T-helper 17 cell (primary cell): ENCODE measurements at regions not wholly inside any gene's neighbourhood (a gene's known extent, or its start where the extent isn't known, plus 50 kb on each side); places are given as distances from the start of the nearest gene placed in this dataset.
"Not testable (repeated sequence)": the region's sequence is repeated elsewhere in the genome, so short reads cannot be mapped to it uniquely, and the experiment has no call there.

ENCODE experiments used
- ATAC-seq: fragments of 150-1000 bp; cut with Tn5 transposase; 2 replicates; pipeline ENCODE4 v1.10.0; 2021; ENCODE audit warnings: mild to moderate bottlenecking, moderate library complexity
- DNase-seq, 3 donors: peaks; one replicate each; pipeline versions ENCODE4 v3.0.0 to v3.0.0-alpha.2; 2020 to 2021
- H3K9me3 ChIP-seq: one replicate; pipeline ENCODE4 v1.7.0; 2013; ENCODE audit warnings: low read length, mild to moderate bottlenecking; ENCODE audit not compliant: control insufficient read depth, poor library complexity, severe bottlenecking
- H3K27ac Mint-ChIP-seq: one replicate; pipeline ENCODE4 v1.8.0; 2022; ENCODE audit warnings: mild to moderate bottlenecking, moderate library complexity, mixed read lengths
- H3K27me3 Mint-ChIP-seq: one replicate; pipeline ENCODE4 v1.8.0; 2022; ENCODE audit warnings: mixed read lengths
- H3K36me3 Mint-ChIP-seq: one replicate; pipeline ENCODE4 v1.8.0; 2022; ENCODE audit warnings: low read depth, mixed read lengths
- H3K4me1 Mint-ChIP-seq: one replicate; pipeline ENCODE4 v1.8.0; 2022; ENCODE audit warnings: mild to moderate bottlenecking, mixed read lengths
- H3K4me3 Mint-ChIP-seq: one replicate; pipeline ENCODE4 v1.8.0; 2022; ENCODE audit warnings: mild to moderate bottlenecking, moderate library complexity, mixed read lengths

GRCh38 chr13:38103851-38104250 is 234.3 kb upstream of the TRPC4 start:
- no peak for DNase-seq
- H3K4me1 Mint-ChIP-seq, result no peaks in the 10 kb centered on the region
- no peak for ATAC-seq
- no peak overlapping the region for H3K4me3 Mint-ChIP-seq
- H3K27me3 Mint-ChIP-seq, result no peaks in the 10 kb centered on the region
- no peaks in the 10 kb centered on the region for H3K36me3 Mint-ChIP-seq
- H3K9me3 ChIP-seq, result no peaks in the 10 kb centered on the region
- H3K27ac Mint-ChIP-seq, result no peak overlapping the region

GRCh38 chr13:38099751-38100150 is 230.2 kb upstream of the TRPC4 start:
- H3K36me3 Mint-ChIP-seq, result no peaks in the 10 kb centered on the region
- no peak overlapping the region for H3K4me3 Mint-ChIP-seq
- DNase-seq (no peak), ATAC-seq (no peak)
- no peaks in the 10 kb centered on the region for H3K9me3 ChIP-seq
- no peaks in the 10 kb centered on the region for H3K4me1 Mint-ChIP-seq
- H3K27me3 Mint-ChIP-seq, result no peaks in the 10 kb centered on the region
- H3K27ac Mint-ChIP-seq, result no peak overlapping the region

- no peaks in the 10 kb centered on the region for H3K9me3 ChIP-seq
- ATAC-seq, result no peak
- Mint-ChIP-seq H3K4me1 (no peaks in the 10 kb centered on the region), H3K36me3 (no peaks in the 10 kb centered on the region), H3K27ac (no peak overlapping the region), H3K4me3 (no peak overlapping the region), H3K27me3 (no peaks in the 10 kb centered on the region)
- DNase-seq, result no peak
These were observed 223.9 kb upstream of the TRPC4 start for GRCh38 chr13:38093425-38093824.

GRCh38 chr13:38090913-38091312 is 221.3 kb upstream of the TRPC4 start:
- Mint-ChIP-seq H3K27ac (no peak overlapping the region), H3K4me1 (no peaks in the 10 kb centered on the region), H3K4me3 (no peak overlapping the region), H3K36me3 (peaks cover 3% of the 10 kb centered on the region), H3K27me3 (no peaks in the 10 kb centered on the region)
- DNase-seq (no peak), ATAC-seq (no peak)
- no peaks in the 10 kb centered on the region for H3K9me3 ChIP-seq

- DNase-seq, result no peak
- no peak overlapping the region for H3K4me3 Mint-ChIP-seq
- no peaks in the 10 kb centered on the region for H3K4me1 Mint-ChIP-seq
- peaks cover 3% of the 10 kb centered on the region for H3K36me3 Mint-ChIP-seq
- H3K27me3 Mint-ChIP-seq, result no peaks in the 10 kb centered on the region
- no peak overlapping the region for H3K27ac Mint-ChIP-seq
- no peaks in the 10 kb centered on the region for H3K9me3 ChIP-seq
- ATAC-seq, result no peak
These were observed 217.1 kb upstream of the TRPC4 start for GRCh38 chr13:38086721-38087120.

GRCh38 chr13:38086013-38086412 is 216.4 kb upstream of the TRPC4 start:
- Mint-ChIP-seq H3K4me3 (no peak overlapping the region), H3K36me3 (peaks cover 3% of the 10 kb centered on the region), H3K27me3 (no peaks in the 10 kb centered on the region), H3K4me1 (no peaks in the 10 kb centered on the region), H3K27ac (no peak overlapping the region)
- no peak for DNase-seq
- no peak for ATAC-seq
- H3K9me3 ChIP-seq, result no peaks in the 10 kb centered on the region

GRCh38 chr13:38073931-38074330 is 204.4 kb upstream of the TRPC4 start:
- ATAC-seq, result no peak
- DNase-seq, result no peak
- Mint-ChIP-seq H3K27me3 (no peaks in the 10 kb centered on the region), H3K4me3 (no peak overlapping the region), H3K27ac (no peak overlapping the region), H3K4me1 (no peaks in the 10 kb centered on the region), H3K36me3 (no peaks in the 10 kb centered on the region)
- H3K9me3 ChIP-seq, result no peaks in the 10 kb centered on the region

- Mint-ChIP-seq H3K27me3 (no peaks in the 10 kb centered on the region), H3K36me3 (no peaks in the 10 kb centered on the region), H3K27ac (no peak overlapping the region), H3K4me3 (no peak overlapping the region), H3K4me1 (no peaks in the 10 kb centered on the region)
- H3K9me3 ChIP-seq, result no peaks in the 10 kb centered on the region
- ATAC-seq (no peak), DNase-seq (no peak)
These were observed 203.1 kb upstream of the TRPC4 start for GRCh38 chr13:38072696-38073095.

- H3K27ac Mint-ChIP-seq, H3K27me3 Mint-ChIP-seq, DNase-seq, H3K4me3 Mint-ChIP-seq, H3K9me3 ChIP-seq, H3K36me3 Mint-ChIP-seq, H3K4me1 Mint-ChIP-seq, ATAC-seq: not testable (repeated sequence)
These were observed 201.8 kb upstream of the TRPC4 start for GRCh38 chr13:38071340-38071739.

- no peaks in the 10 kb centered on the region for H3K4me1 Mint-ChIP-seq
- no peak overlapping the region for H3K27ac Mint-ChIP-seq
- no peaks in the 10 kb centered on the region for H3K9me3 ChIP-seq
- H3K36me3 Mint-ChIP-seq, result no peaks in the 10 kb centered on the region
- no peak for DNase-seq
- no peaks in the 10 kb centered on the region for H3K27me3 Mint-ChIP-seq
- H3K4me3 Mint-ChIP-seq, result no peak overlapping the region
- no peak for ATAC-seq
These were observed 184.3 kb upstream of the TRPC4 start for GRCh38 chr13:38053896-38054295.

GRCh38 chr13:38046049-38046376 is 176.4 kb upstream of the TRPC4 start:
- H3K4me3 Mint-ChIP-seq, result no peak overlapping the region
- H3K4me1 Mint-ChIP-seq, result no peaks in the 10 kb centered on the region
- DNase-seq, result no peak
- no peaks in the 10 kb centered on the region for H3K27me3 Mint-ChIP-seq
- H3K27ac Mint-ChIP-seq, result no peak overlapping the region
- no peaks in the 10 kb centered on the region for H3K36me3 Mint-ChIP-seq
- no peaks in the 10 kb centered on the region for H3K9me3 ChIP-seq
- no peak for ATAC-seq

- no peak overlapping the region for H3K4me3 Mint-ChIP-seq
- H3K9me3 ChIP-seq, result no peaks in the 10 kb centered on the region
- no peaks in the 10 kb centered on the region for H3K36me3 Mint-ChIP-seq
- H3K27me3 Mint-ChIP-seq, result no peaks in the 10 kb centered on the region
- DNase-seq (no peak), ATAC-seq (no peak)
- no peaks in the 10 kb centered on the region for H3K4me1 Mint-ChIP-seq
- no peak overlapping the region for H3K27ac Mint-ChIP-seq
These were observed 175.9 kb upstream of the TRPC4 start for GRCh38 chr13:38045278-38046048.

GRCh38 chr13:38044067-38044466 is 174.5 kb upstream of the TRPC4 start:
- H3K27ac Mint-ChIP-seq, result no peak overlapping the region
- DNase-seq (no peak), ATAC-seq (no peak)
- H3K4me3 Mint-ChIP-seq, result no peak overlapping the region
- no peaks in the 10 kb centered on the region for H3K4me1 Mint-ChIP-seq
- H3K36me3 Mint-ChIP-seq, result no peaks in the 10 kb centered on the region
- no peaks in the 10 kb centered on the region for H3K27me3 Mint-ChIP-seq
- H3K9me3 ChIP-seq, result no peaks in the 10 kb centered on the region

GRCh38 chr13:38042771-38043170 is 173.2 kb upstream of the TRPC4 start:
- no peak overlapping the region for H3K27ac Mint-ChIP-seq
- no peaks in the 10 kb centered on the region for H3K27me3 Mint-ChIP-seq
- ATAC-seq (no peak), DNase-seq (no peak)
- no peak overlapping the region for H3K4me3 Mint-ChIP-seq
- no peaks in the 10 kb centered on the region for H3K4me1 Mint-ChIP-seq
- no peaks in the 10 kb centered on the region for H3K9me3 ChIP-seq
- no peaks in the 10 kb centered on the region for H3K36me3 Mint-ChIP-seq
